Fibroblast of skin of left biceps (primary cell): ENCODE measurements at regions not wholly inside any gene's neighbourhood (a gene's known extent, or its start where the extent isn't known, plus 50 kb on each side); places are given as distances from the start of the nearest gene placed in this dataset.

Experiments
- DNase-seq, 2 experiments: peaks; one replicate each; pipeline ENCODE4 v3.0.0-alpha.2; 2013; ENCODE audit warnings: low read depth in 2 of 2

DNA sequence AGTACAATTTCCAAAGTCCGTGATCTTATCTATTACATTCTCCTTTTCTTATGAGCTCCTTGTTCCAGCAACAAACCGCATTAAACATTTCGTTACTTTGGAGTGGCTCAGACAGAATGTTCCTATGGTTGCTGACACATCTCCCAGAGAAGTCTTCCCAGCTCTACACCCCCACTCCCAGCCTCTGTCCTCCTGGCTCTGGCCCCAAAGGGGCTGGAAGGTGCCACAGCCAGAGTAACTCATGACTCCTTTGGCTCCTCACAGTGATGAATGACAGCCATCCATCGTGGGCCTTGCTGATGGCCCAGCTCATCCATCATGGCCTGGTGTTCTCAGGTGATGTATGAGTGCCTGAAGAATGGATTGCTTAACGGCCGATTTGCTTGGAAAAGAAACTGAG, 203.0 kb downstream of the DHX35 start:
- DNase-seq: no peak

DNA sequence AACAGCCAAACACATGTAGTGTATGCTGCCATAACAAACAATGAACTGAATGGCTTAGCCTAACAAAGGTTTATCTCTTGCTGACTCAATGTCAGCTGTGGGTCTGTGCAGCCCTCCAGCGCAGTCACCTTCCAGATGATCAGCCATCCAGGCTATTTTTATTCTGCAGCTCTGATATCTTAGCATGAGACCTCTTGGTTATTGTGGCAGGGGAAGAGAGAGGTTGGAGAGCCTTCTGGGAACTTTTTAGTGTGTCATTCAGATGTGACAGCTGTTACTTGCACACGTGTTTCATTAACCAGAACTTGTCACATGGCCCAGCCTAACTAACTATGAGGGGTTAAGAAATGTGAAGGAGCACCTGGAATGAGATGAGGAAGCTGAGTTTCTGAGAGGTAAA, 202.5 kb downstream of the DHX35 start:
- DNase-seq: no peak

DNA sequence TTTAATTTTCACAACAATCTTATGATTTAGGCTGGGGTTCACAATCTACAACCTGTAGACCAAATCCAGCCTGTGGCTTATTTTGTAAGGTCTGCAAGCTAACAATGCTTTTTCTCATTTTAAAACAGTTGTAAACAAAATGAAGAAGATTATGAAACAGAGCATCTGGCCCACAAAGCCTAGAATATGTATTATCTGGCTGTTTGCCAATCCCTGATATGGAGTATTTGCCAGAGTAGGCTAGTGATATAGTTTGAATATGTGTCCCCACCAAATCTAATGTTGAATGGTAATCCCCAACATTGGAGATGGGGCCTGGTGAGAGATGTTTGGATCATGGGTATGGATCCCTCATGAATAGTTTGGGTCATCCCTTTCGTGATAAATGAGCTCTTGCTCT, 201.8 kb downstream of the DHX35 start:
- DNase-seq: no peak

DNA sequence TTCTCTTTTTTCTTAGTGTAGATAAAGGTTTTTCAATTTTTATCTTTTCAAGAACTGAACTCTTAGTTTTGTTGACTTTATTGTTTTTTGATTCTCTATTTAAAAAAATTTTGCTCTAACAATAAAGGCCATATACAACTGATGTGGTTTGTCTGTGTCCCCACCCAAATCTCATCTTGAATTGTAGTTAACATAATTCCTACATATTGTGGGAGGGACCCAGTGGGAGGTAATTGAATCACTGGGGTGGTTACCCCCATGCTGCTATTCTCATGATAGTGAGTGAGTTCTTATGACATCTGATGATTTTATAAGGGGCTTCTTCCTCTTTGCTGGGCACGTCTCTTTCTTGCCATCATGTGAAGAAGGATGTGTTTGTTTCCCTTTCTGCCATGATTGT, 199.8 kb downstream of the DHX35 start:
- no peak for DNase-seq

DNA sequence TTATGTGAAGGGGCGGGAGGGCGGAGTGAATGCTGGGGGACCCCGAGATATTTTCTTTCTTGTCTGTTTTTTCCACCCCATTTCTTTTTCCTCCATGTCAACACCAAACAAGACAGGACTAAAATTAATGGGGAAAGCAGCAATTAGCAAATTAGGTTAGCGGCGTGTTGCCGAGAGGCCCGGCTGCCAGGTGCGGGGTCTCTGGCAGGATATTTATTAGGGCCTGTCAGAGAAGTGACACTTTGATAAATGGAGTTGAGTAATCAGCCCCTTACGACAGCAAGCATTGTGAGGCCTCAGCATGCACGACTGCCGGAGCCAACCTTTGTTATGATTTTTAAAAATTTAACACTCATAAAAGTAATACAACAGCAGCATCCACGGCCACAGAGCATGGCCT, 193.8 kb downstream of the DHX35 start:
- no peak for DNase-seq

DNA sequence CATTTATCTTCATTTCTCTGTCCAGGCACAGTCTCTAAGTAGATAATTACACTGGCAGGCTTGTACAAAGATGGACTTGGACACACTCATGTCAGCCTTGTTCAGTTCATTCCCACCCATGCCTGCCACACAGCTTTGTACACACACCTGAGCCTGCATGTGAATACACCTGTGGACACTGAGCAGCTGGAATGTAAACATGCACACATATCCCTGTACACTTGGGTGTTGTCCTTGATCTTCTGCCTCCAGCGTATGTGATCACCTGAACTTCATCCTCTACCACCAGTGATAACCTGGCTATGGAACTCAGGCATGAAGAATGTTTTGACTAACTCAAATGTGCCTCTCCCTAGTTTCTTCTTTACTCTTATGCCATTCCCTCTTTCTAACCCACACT, 190.6 kb downstream of the DHX35 start:
- no peak for DNase-seq

DNA sequence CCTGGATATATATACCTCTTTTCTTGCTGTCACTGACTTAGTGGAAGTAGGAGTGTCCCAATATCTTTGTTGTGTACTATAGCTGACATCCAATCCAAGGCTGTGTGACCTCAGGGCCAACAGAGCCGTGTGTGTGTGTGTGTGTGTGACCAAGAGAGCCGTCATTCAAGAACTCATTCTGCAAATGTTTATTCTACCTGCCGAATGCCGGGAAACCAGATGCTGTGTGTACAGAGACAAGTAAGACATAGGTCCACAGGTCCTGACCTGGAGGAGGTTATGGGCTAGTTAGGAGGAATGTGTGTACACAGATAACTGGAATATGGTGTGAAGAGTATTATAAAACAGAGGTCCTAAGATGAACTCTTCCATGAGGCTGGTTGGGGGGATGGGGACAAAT, 190.0 kb downstream of the DHX35 start:
- DNase-seq: no peak

DNA sequence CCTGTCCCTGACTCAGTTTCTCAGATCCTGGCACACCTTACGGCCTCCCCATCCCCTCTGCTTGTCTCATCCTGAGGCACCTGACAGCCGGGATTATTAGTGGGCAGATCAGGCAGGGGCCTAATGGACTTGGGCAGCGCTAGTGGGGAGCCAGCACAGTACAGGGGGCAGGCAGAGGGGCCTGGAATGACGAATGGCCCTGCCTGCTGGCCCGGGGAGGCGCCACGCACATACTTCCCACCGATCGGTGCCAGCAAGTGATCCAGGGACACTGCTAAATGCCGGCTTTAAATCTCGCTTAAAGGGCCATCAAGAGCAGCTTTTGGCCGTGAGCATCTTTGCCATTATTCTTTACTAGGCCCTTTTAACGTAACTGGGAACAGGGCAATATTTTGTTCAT, 188.4 kb downstream of the DHX35 start:
- DNase-seq: no peak

DNA sequence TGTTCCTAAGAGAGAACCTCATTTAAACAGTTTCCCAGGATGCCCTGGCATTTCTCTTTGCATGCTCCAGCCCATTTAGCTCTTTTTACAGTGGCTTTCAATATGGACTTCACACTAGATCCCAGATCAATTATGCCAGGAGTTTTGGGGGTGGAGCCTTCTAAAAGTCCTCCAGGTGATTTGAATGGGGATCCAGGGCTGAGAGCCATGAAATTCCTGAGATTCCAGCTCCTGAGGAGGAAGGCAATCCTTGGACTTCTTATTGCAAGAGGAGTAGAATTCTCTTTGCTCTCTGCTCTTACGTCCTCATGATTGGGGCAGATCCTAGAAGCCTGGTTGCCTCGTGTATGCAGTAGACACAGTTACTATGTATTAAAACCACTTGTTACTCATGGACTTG, 184.2 kb downstream of the DHX35 start:
- DNase-seq: no peak

DNA sequence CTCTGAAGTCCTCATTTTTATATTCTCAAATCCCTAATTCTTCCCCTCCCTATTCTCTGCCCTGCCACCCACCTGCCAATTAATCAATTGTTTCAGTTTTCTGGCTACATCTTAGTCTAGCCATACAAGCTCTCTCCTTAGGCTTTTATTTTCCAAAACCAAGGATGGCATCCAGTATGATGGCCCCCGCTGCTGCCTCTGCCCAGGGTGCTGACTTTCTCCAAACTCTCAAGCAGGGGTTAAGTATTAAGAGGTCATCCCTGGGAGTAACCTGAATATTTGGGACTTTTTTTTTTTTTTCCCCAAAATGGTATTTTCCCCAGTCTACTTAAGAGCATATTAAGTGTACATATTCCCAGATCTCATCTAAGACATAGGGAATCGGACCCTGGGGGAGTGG, 183.8 kb downstream of the DHX35 start:
- DNase-seq: no peak

DNA sequence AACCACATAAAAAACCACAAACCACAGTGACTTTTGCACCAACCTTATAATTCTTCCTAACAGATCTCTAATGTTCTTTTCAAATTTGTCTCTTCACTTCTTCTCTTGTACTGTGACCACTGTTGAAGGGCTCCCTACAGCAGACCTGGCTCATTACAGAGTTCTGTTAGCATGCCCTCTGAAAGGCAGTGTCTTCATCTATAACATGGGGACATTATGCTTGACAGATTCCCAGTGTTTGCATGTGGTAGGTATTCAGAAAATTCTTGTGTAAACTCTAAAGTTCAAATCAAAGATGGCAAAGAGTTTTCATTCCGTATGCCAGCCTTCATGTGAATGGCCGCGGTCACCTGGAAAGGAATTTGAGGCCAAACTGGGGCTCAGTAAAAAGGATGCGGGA, 182.6 kb downstream of the DHX35 start:
- DNase-seq: no peak

DNA sequence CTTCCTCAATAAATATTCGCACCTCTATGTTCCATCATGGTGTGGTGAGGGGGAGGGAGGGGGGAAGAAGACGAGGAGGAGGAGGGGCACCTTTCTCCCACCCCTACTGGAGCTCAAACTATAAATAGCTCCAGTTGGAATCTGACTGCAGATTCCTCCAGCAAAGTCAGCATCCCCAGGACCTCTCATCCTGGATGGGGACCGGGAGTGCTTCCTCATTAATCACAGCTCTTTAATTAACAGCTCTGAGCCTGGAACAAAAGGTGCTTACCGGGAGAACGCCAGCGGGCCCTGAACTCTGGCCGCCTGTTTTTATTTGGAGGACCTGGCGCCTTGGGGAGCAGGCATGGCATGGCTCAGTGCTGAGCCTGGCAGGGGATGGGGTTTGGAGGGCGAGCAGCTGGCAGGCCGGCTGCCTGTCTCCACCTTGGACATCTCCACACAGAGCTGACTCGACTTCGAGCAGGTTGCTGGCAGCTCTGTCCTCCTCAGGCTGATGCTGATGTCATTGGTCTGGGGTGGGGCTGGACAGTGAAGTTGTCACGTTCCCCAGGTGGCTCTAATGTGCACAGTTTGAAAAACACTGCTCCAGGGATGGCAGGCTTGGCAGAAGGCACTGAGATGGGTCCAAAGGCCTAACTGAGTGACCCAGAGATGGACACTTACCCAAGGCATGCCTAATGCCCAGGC, 180.4 kb downstream of the DHX35 start:
- DNase-seq: no peak

DNA sequence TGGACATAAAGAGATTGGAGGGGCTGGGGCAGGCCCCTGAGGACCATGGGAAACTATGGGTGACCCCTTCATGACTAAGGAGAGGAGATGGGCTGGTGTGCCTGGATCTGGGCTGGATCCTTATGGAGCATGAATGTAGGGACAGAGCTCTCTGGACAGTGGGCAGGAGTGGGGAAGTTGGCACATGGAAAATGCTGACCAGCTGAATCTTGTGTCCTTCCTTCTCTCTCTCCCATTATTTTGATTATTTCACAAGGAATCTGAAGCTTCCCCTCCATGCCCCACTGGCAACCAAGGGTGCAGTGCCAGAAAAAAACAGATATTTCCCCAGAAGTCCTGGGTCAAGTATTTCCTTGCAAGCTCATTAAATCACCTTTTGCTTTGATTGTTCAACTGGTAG, 175.2 kb downstream of the DHX35 start:
- no peak for DNase-seq

DNA sequence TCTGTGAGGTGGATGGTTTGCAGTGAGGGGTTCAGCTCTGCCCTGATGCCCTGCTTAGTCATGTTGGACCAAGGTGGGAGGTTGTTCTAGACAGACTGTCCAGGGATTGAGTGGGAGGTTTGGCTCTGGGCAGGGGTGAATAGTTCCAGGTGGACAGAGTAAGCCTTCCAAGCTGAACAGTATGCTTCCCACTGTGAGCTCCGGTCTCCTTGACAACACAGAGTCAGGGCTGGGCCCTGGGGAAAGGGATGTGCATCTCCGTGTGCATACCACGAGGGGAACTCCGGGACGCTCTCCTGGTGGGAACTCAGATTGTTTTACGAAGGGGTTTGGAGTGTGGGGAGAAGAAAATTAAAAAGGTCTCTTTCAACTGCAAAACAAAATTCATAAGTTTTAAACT, 174.7 kb downstream of the DHX35 start:
- DNase-seq: no peak

DNA sequence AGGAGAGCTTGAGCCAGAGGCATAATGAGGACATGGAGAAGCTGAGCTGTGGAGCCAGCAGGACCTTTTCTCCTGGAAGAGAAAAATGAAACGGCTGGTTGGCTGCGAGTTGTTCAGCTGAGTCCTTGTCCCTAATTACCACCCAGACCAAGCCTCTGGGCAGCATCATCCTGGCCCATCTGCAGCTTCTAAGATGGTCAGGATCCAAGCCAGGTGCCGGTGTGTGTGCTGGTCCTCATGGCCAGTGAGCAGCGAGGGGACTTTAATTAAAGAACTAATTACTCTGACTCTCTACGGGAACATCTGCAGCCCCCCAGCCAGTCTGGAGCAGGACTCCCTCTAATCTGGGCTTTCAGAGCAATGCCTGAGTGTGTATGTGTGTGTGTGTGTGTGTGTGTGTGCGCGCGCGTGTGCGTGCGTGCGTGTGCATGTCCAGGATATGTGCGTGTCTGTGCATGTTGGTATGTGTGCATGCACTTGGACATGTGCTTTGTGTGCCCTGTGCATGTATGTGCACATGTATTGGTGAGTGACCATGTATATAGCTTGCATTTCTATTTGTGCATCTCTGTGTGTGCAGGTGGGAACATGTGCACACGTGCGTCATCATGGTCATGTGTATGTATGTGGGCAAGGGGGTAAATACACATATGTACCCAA, 173.9 kb downstream of the DHX35 start:
- no peak for DNase-seq

DNA sequence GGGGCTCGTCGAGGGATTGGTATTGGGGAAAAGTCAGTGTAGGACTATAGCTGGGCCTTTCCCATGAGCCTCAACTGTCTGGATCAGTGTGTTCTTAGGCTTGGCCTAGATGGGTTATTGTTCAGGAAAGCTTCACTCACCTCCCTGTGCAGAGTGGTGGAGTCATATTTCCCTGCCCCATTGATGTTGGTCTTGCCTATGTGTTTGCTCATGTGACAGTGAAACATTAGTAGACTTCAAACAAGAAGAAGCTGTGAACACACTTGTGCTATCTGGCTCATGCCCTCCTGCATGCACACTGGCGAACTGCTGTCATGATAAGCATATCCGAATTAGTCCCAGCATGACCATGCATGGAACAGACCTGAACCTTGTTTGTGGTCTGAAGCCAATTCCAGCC, 171.1 kb downstream of the DHX35 start:
- DNase-seq: no peak

DNA sequence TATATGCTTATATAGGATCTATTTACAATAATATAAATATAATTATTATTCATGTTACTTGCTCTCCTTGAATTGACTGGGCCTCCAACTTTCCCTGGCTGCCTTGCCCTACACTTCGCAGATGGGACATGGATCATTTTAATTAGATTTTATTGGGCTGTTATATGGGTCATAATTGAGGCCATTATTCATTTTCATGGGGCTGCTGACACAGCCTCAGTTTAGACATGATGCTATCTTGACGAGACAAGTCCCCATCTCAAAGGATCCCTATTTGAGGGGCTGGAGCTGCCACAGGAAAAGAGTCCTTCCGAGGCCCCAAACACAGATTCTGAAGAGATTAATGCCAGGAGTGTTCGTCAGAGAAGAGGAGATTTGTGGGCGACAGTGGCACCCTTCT, 170.4 kb downstream of the DHX35 start:
- DNase-seq: no peak

DNA sequence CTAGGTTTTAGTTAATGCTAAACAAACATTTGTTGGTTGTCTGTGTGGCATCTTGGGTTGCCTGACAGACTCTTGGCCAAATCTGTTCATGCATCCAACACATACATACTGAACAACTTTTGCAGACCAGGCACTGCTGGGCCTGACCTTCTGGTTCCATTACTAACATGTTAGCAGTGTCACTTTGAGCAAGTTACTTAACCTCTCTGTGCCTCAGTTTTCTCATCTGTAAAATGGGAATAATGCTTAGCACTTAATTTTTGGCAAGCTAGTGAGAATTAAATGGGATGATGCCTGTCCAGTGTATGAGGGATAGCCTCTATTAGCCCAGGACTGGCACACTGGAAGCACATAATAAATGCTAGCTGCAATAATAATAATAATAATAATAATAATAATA, 169.9 kb downstream of the DHX35 start:
- no peak for DNase-seq

DNA sequence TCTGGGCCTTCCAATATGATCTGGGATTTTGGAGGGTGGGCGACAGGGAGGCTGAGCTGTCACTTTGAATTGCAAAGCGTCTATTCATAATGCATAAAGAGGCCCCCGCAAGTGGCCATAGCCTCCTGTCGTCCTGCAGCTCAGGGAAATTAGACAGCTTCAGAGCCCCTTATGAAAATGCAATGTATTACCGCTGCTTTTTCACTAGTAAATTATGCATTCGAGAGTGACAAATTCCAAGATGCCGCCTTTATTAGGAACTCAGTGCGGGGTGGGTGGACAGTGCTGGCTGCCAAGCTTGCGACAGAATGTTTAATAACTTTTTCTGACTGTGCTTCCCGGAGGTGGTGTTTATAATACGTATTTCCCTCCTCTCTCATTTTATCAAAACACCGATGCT, 168.5 kb downstream of the DHX35 start:
- DNase-seq: no peak

DNA sequence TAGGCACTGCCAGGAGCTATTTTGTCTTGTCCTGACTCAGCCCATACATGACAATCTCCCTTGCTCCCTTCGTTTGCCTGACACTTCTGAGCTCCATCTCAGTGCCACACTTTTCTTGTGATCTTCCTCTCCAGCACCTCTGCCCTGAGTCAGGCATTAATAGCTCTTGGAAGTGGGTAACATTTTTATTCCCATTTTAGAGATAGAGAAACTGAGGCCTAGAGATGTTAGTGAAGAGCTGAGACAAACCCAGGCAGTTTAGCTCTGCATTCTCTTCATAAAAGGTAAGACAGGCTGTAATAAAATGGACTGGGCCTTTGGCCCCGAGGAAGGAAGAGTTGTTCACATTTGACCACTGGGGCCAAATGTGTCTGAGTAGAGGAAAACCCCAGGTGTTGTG, 167.4 kb downstream of the DHX35 start:
- no peak for DNase-seq

DNA sequence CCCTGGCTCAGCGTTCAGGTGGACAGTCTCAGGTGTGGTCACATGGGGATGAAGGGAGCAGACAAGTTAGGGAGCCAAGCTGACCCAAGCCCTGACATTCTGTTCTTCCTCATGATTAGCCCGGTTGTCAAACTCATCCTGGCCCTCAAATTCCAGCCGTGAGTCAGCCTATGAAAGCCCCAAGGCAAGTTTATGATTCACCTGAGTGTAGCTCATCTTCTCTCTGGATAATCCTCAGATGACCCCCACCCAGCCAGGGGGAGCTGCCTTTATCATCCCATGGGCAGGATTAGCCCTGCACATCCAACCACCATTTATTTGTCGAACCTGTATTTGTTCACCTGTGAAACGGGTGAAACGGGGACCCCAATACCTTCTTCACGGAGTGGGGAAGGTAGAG, 161.9 kb downstream of the DHX35 start:
- DNase-seq: no peak

DNA sequence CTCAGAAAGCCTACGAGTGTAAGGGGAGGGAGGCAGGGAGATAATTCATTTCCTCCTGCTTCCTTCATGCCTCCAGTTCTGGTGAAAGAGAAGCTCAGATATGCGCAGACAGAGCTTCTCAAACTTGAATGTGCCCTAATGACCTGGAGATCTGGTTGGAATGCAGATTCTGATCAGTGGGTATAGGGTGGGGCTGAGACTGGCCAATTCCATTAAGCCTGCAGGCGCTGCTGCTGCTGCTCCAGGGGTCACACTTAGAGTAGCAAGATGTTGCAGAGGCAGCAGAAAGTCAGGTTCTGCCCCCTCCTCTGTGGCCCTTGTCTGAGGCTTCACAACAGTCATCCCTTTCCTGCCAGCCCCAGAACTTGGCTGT, 161.0 kb downstream of the DHX35 start:
- DNase-seq: no peak

DNA sequence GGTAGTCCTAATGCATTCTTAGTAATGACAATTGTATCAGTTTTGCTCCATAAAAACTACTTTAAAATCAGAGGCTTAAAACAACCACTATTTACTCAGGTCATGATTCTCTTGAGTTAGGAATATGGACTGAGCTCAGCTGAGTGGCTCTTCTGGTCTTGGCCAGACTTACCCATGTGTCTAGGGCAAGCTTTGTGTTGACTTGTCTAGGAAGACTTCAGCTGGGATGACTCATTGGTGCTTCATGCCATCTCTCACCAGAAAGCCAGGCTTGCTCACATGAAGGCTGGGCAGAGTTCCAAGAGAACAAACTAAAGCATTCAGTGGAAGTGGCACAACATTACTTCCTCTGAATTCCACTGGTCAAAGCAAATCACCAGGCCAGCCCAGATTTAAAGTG, 155.3 kb downstream of the DHX35 start:
- DNase-seq: no peak

DNA sequence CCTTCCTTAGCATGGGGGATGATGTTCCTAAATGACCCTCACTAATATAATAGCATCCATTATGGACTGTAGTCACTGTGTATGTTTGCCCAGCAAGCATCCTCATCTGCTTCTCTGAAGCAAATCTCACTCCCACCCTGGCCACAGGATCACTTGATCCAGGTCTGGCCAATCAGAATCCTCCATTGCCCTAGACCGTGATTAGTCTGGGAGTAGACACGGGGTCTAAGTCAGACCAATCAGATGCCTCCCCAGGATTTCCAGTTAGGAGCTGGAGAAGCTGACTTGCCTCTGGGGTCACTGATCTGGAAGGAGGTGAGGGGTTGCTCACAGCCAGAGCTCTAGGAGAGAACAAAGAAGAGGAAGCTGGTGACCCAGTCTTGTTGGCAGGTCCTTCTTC, 153.9 kb downstream of the DHX35 start:
- no peak for DNase-seq
